ENCODE measurements at regions not wholly inside any gene's neighbourhood (a gene's known extent, or its start where the extent isn't known, plus 50 kb on each side); places are given as distances from the start of the nearest gene placed in this dataset.

GRCh38 chr11:97943493-97943892 is 1077.3 kb upstream of the CNTN5 start:
- Mint-ChIP-seq H3K4me1 (ENCODE audit: low read depth) (peaks cover 23% of the 10 kb centered on the region), H3K36me3 (ENCODE audit: low read depth) (no peaks in the 10 kb centered on the region), H3K27me3 (ENCODE audit: insufficient read depth) (no peaks in the 10 kb centered on the region), H3K4me3 (no peak overlapping the region), H3K9me3 (no peaks in the 10 kb centered on the region), H3K27ac (no peak overlapping the region)
- TF ChIP-seq CTCF (IDR thresholded peaks at IDR 0.05): no peak
- no peak for DNase-seq

GRCh38 chr11:97948793-97949192 is 1072.0 kb upstream of the CNTN5 start:
- no peak for DNase-seq
- H3K27ac Mint-ChIP-seq: no peak overlapping the region
- H3K27me3 Mint-ChIP-seq (ENCODE audit: insufficient read depth): no peaks in the 10 kb centered on the region
- no peaks in the 10 kb centered on the region for H3K4me1 Mint-ChIP-seq (ENCODE audit: low read depth)
- peaks cover 20% of the 10 kb centered on the region for H3K36me3 Mint-ChIP-seq (ENCODE audit: low read depth)
- H3K4me3 Mint-ChIP-seq: no peak overlapping the region
- peaks cover 18% of the 10 kb centered on the region for H3K9me3 Mint-ChIP-seq
- no peak for TF ChIP-seq CTCF (IDR thresholded peaks at IDR 0.05)

GRCh38 chr11:97955595-97955994 is 1065.2 kb upstream of the CNTN5 start:
- Mint-ChIP-seq H3K27ac (no peak overlapping the region), H3K27me3 (ENCODE audit: insufficient read depth) (no peaks in the 10 kb centered on the region), H3K9me3 (peaks cover 7% of the 10 kb centered on the region; the same call in 1 of the 2 replicates), H3K36me3 (ENCODE audit: low read depth) (peaks cover 8% of the 10 kb centered on the region), H3K4me1 (ENCODE audit: low read depth) (peaks cover 4% of the 10 kb centered on the region), H3K4me3 (no peak overlapping the region)
- TF ChIP-seq CTCF (IDR thresholded peaks at IDR 0.05): no peak
- no peak for DNase-seq

GRCh38 chr11:97956904-97957303 is 1063.8 kb upstream of the CNTN5 start:
- no peaks in the 10 kb centered on the region for H3K36me3 Mint-ChIP-seq (ENCODE audit: low read depth)
- no peaks in the 10 kb centered on the region for H3K27me3 Mint-ChIP-seq (ENCODE audit: insufficient read depth)
- H3K9me3 Mint-ChIP-seq: no peaks in the 10 kb centered on the region
- H3K4me1 Mint-ChIP-seq (ENCODE audit: low read depth): peaks cover 10% of the 10 kb centered on the region
- no peak for TF ChIP-seq CTCF (IDR thresholded peaks at IDR 0.05)
- H3K27ac Mint-ChIP-seq: no peak overlapping the region
- DNase-seq: no peak
- H3K4me3 Mint-ChIP-seq: no peak overlapping the region

DNA sequence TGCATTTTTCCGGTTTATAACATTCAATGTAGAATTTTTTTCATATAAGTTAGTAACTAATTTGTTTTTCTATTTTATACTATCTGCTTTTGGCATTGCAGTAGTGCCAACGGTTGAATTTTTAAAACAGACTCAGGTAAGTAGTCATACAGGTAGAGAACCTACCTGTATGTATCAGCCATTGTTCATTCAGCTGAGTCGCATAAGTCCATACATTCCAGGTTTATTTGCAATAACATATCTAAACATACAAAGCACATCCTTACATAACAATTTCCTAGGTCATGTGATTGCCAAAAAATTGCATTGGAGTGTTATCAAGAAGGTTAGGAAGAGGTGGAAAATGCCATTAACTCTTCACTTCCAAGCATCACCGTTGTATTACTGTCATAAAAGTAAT is 1059.3 kb upstream of the CNTN5 start:
- peaks cover 9% of the 10 kb centered on the region for H3K36me3 Mint-ChIP-seq (ENCODE audit: low read depth)
- no peaks in the 10 kb centered on the region for H3K9me3 Mint-ChIP-seq
- TF ChIP-seq CTCF (IDR thresholded peaks at IDR 0.05): no peak
- no peak for DNase-seq
- H3K4me3 Mint-ChIP-seq: no peak overlapping the region
- no peak overlapping the region for H3K27ac Mint-ChIP-seq
- peaks cover 51% of the 10 kb centered on the region for H3K4me1 Mint-ChIP-seq (ENCODE audit: low read depth)
- no peaks in the 10 kb centered on the region for H3K27me3 Mint-ChIP-seq (ENCODE audit: insufficient read depth)

- H3K27me3 Mint-ChIP-seq (ENCODE audit: insufficient read depth): no peaks in the 10 kb centered on the region
- no peaks in the 10 kb centered on the region for H3K9me3 Mint-ChIP-seq
- H3K4me3 Mint-ChIP-seq: no peak overlapping the region
- TF ChIP-seq CTCF (IDR thresholded peaks at IDR 0.05): no peak
- H3K4me1 Mint-ChIP-seq (ENCODE audit: low read depth): peaks cover 64% of the 10 kb centered on the region
- peaks cover 17% of the 10 kb centered on the region for H3K36me3 Mint-ChIP-seq (ENCODE audit: low read depth)
- DNase-seq: no peak
- no peak overlapping the region for H3K27ac Mint-ChIP-seq
These were observed 1058.0 kb upstream of the CNTN5 start for GRCh38 chr11:97962758-97963157.
